Body of pancreas (tissue), 4 donors: ENCODE measurements at regions not wholly inside any gene's neighbourhood (a gene's known extent, or its start where the extent isn't known, plus 50 kb on each side); places are given as distances from the start of the nearest gene placed in this dataset.

ENCODE experiments used
- ATAC-seq: fragments of 150-250 bp; one replicate; pipeline ENCODE4 v1.9.1; 2016
- DNase-seq, 4 donors: peaks; one replicate each; pipeline ENCODE4 v3.0.0-alpha.2; 2019
- H3K27ac ChIP-seq, 4 donors: fragments of 200-600 bp; sonication (generic); 1 replicate in 3 of 4; 2 replicates in 1 of 4; pipeline versions ENCODE4 v1.5.1 to v1.6.1; 2016 to 2019; ENCODE audit warnings: mild to moderate bottlenecking in 1 of 4, mixed read lengths in 1 of 4, moderate library complexity in 1 of 4
- H3K27me3 ChIP-seq, 2 donors: fragments of 200-600 bp; sonication (generic); one replicate each; pipeline ENCODE4 v1.6.0; 2016; ENCODE audit warnings: mild to moderate bottlenecking in 1 of 2
- H3K36me3 ChIP-seq, 2 donors: fragments of 200-600 bp; sonication (generic); replicated peaks in 1 of 2; 2 replicates each; pipeline ENCODE4 v1.5.1; 2016; ENCODE audit warnings: low read depth in 2 of 2; ENCODE audit not compliant: insufficient read depth in 1 of 2
- H3K4me1 ChIP-seq: fragments of 200-600 bp; sonication (generic); one replicate; pipeline ENCODE4 v1.6.0; 2016
- H3K4me3 ChIP-seq, 2 donors: fragments of 200-600 bp; sonication (generic); 1 replicate in 1 of 2; 2 replicates in 1 of 2; pipeline ENCODE4 v1.5.1; 2016 to 2019
- H3K9me3 ChIP-seq, 3 donors: fragments of 200-600 bp; sonication (generic); 1 replicate in 2 of 3; 2 replicates in 1 of 3; pipeline ENCODE4 v1.5.1; 2016
- CTCF ChIP-seq, 7 experiments: fragments of 450-650 bp in 4 of 7; fragments of 200-600 bp in 3 of 7; sonication (generic) in 3 of 7; IDR thresholded peaks; one replicate each; pipeline ENCODE4 v1.5.1; 2016 to 2019; ENCODE audit warnings: antibody characterized with exemption in 7 of 7
- POLR2A ChIP-seq, 3 donors: fragments of 450-650 bp; IDR thresholded peaks; one replicate each; pipeline ENCODE4 v1.6.1; 2016; ENCODE audit warnings: antibody characterized with exemption in 3 of 3, mild to moderate bottlenecking in 2 of 3
- WGBS, 2 donors: methylation state at CpG; one replicate each; pipeline ENCODE4 v1.1.5; 2017; 5-methylcytosine and 5-hydroxymethylcytosine counted together
- intact Hi-C: fragments of 100-400 bp; cut with DNase I; formaldehyde crosslinking; loops from one replicate; pipeline ENCODE4 v1.15.1; 2023

- no peaks in the 10 kb centered on the region for H3K27me3 ChIP-seq
- H3K4me3 ChIP-seq = no peak overlapping the region
- ATAC-seq (no peak), DNase-seq (no peak)
- no peaks in the 10 kb centered on the region for H3K4me1 ChIP-seq
- no peaks in the 10 kb centered on the region for H3K36me3 ChIP-seq
- H3K27ac ChIP-seq = no peak overlapping the region
- intact Hi-C loops = no loop called here
- TF ChIP-seq CTCF (IDR thresholded peaks at IDR 0.05) (no peak), POLR2A (IDR thresholded peaks at IDR 0.05) (no peak)
- H3K9me3 ChIP-seq = no peaks in the 10 kb centered on the region
- WGBS, 2 donors = 81 to 83% methylated on average over 2 of the region's 2 CpGs
Observed at GRCh38 chr1:239204401-239204800, 182.0 kb upstream of the CHRM3 start.

GRCh38 chr1:239197871-239198270 lies 188.5 kb upstream of the CHRM3 start:
- H3K27ac ChIP-seq = no peak overlapping the region
- WGBS, 2 donors = 92 to 93% methylated on average over 4 of the region's 4 CpGs
- no peaks in the 10 kb centered on the region for H3K9me3 ChIP-seq
- no peak for ATAC-seq
- H3K4me1 ChIP-seq = no peaks in the 10 kb centered on the region
- H3K27me3 ChIP-seq = no peaks in the 10 kb centered on the region
- no peak for DNase-seq
- no peaks in the 10 kb centered on the region for H3K36me3 ChIP-seq
- H3K4me3 ChIP-seq = no peak overlapping the region
- no peak for TF ChIP-seq CTCF (IDR thresholded peaks at IDR 0.05)
- TF ChIP-seq POLR2A (IDR thresholded peaks at IDR 0.05) = no peak
- intact Hi-C loops = no loop called here

- Histone ChIP-seq H3K4me3 (no peak overlapping the region), H3K4me1 (no peaks in the 10 kb centered on the region), H3K9me3 (no peaks in the 10 kb centered on the region), H3K27ac (no peak overlapping the region), H3K27me3 (no peaks in the 10 kb centered on the region), H3K36me3 (no peaks in the 10 kb centered on the region)
- intact Hi-C loops = no loop called here
- ATAC-seq = no peak
- 90 to 93% methylated on average over 4 of the region's 4 CpGs for WGBS, 2 donors
- no peak for DNase-seq
- TF ChIP-seq CTCF (IDR thresholded peaks at IDR 0.05) (no peak), POLR2A (IDR thresholded peaks at IDR 0.05) (no peak)
Observed at GRCh38 chr1:239189998-239190512, 196.3 kb upstream of the CHRM3 start.

GRCh38 chr1:239186487-239186886 lies 199.9 kb upstream of the CHRM3 start:
- 67 to 89% methylated on average over 1 of the region's 1 CpG for WGBS, 2 donors
- TF ChIP-seq POLR2A (IDR thresholded peaks at IDR 0.05) = no peak
- TF ChIP-seq CTCF (IDR thresholded peaks at IDR 0.05) = no peak
- Histone ChIP-seq H3K9me3 (no peaks in the 10 kb centered on the region), H3K36me3 (no peaks in the 10 kb centered on the region), H3K27me3 (no peaks in the 10 kb centered on the region), H3K4me3 (no peak overlapping the region), H3K27ac (no peak overlapping the region), H3K4me1 (no peaks in the 10 kb centered on the region)
- intact Hi-C loops = no loop called here
- ATAC-seq = no peak
- no peak for DNase-seq

- H3K4me1 ChIP-seq = no peaks in the 10 kb centered on the region
- ATAC-seq (no peak), DNase-seq (no peak)
- intact Hi-C loops = no loop called here
- H3K27ac ChIP-seq = no peak overlapping the region
- 50 to 56% methylated on average over 1 of the region's 1 CpG for WGBS, 2 donors
- H3K27me3 ChIP-seq = no peaks in the 10 kb centered on the region
- H3K9me3 ChIP-seq = no peaks in the 10 kb centered on the region
- H3K36me3 ChIP-seq = no peaks in the 10 kb centered on the region
- no peak for TF ChIP-seq POLR2A (IDR thresholded peaks at IDR 0.05)
- no peak for TF ChIP-seq CTCF (IDR thresholded peaks at IDR 0.05)
- H3K4me3 ChIP-seq = no peak overlapping the region
Observed at GRCh38 chr1:239185245-239185619, 201.1 kb upstream of the CHRM3 start.
